ENCODE measurements at regions not wholly inside any gene's neighbourhood (a gene's known extent, or its start where the extent isn't known, plus 50 kb on each side); places are given as distances from the start of the nearest gene placed in this dataset.
"Not testable (repeated sequence)": the region's sequence is repeated elsewhere in the genome, so short reads cannot be mapped to it uniquely, and the experiment has no call there.

GRCh38 chr2:133986881-133987795, 266.7 kb upstream of the MGAT5 start:
- no peak overlapping the region for H3K4me3 ChIP-seq (ENCODE audit: control insufficient read depth, low read depth, low read length)
- DNase-seq (ENCODE audit: low read depth) = no peak
- TF ChIP-seq CTCF (IDR thresholded peaks at IDR 0.05; ENCODE audit: control insufficient read depth, insufficient read depth, low read depth, low read length, missing control alignments) = no peak

GRCh38 chr2:133988316-133988891, 265.5 kb upstream of the MGAT5 start:
- no peak for DNase-seq (ENCODE audit: low read depth)
- TF ChIP-seq CTCF (IDR thresholded peaks at IDR 0.05; ENCODE audit: control insufficient read depth, insufficient read depth, low read depth, low read length, missing control alignments) = no peak
- no peak overlapping the region for H3K4me3 ChIP-seq (ENCODE audit: control insufficient read depth, low read depth, low read length)

GRCh38 chr2:133991606-133992168, 262.2 kb upstream of the MGAT5 start:
- no peak overlapping the region for H3K4me3 ChIP-seq (ENCODE audit: control insufficient read depth, low read depth, low read length)
- TF ChIP-seq CTCF (IDR thresholded peaks at IDR 0.05; ENCODE audit: control insufficient read depth, insufficient read depth, low read depth, low read length, missing control alignments) = no peak
- no peak for DNase-seq (ENCODE audit: low read depth)

GRCh38 chr2:133992454-133992853, 261.4 kb upstream of the MGAT5 start:
- H3K4me3 ChIP-seq (ENCODE audit: control insufficient read depth, low read depth, low read length) = no peak overlapping the region
- no peak for DNase-seq (ENCODE audit: low read depth)
- no peak for TF ChIP-seq CTCF (IDR thresholded peaks at IDR 0.05; ENCODE audit: control insufficient read depth, insufficient read depth, low read depth, low read length, missing control alignments)

GRCh38 chr2:133993160-133993559, 260.7 kb upstream of the MGAT5 start:
- no peak overlapping the region for H3K4me3 ChIP-seq (ENCODE audit: control insufficient read depth, low read depth, low read length)
- no peak for TF ChIP-seq CTCF (IDR thresholded peaks at IDR 0.05; ENCODE audit: control insufficient read depth, insufficient read depth, low read depth, low read length, missing control alignments)
- DNase-seq (ENCODE audit: low read depth) = no peak

GRCh38 chr2:133998726-133999125, 255.1 kb upstream of the MGAT5 start:
- not testable (repeated sequence) for H3K4me3 ChIP-seq (ENCODE audit: control insufficient read depth, low read depth, low read length); DNase-seq (ENCODE audit: low read depth)

GRCh38 chr2:134002391-134002790, 251.5 kb upstream of the MGAT5 start:
- no peak for DNase-seq (ENCODE audit: low read depth)
- no peak for TF ChIP-seq CTCF (IDR thresholded peaks at IDR 0.05; ENCODE audit: control insufficient read depth, insufficient read depth, low read depth, low read length, missing control alignments)
- no peak overlapping the region for H3K4me3 ChIP-seq (ENCODE audit: control insufficient read depth, low read depth, low read length)

Measured in AG09309 (cell line).